WTC11 (cell line): ENCODE measurements at regions not wholly inside any gene's neighbourhood (a gene's known extent, or its start where the extent isn't known, plus 50 kb on each side); places are given as distances from the start of the nearest gene placed in this dataset.

Source experiments
- CTCF ChIP-seq: fragments of 200-600 bp; IDR thresholded peaks from 2 replicates; pipeline ENCODE4 v1.8.0; 2022; ENCODE audit warnings: antibody characterized with exemption
- E2F1 ChIP-seq: sonication (generic); formaldehyde crosslinking; IDR thresholded peaks from 2 replicates; pipeline ENCODE4 v1.8.0; 2022; ENCODE audit warnings: mild to moderate bottlenecking, missing genetic modification reagents
- TEAD4 ChIP-seq: sonication (generic); formaldehyde crosslinking; IDR thresholded peaks from 2 replicates; pipeline ENCODE4 v1.8.0; 2022; ENCODE audit warnings: mild to moderate bottlenecking, missing genetic modification reagents
- ZBTB21 ChIP-seq: sonication (generic); formaldehyde crosslinking; IDR thresholded peaks from 2 replicates; pipeline ENCODE4 v1.8.1; 2023; ENCODE audit warnings: mild to moderate bottlenecking, missing genetic modification reagents, borderline replicate concordance
- TF ChIP-seq, protein P1 (sequence below): sonication (generic); formaldehyde crosslinking; IDR thresholded peaks from 2 replicates; pipeline ENCODE4 v1.8.1; 2022; ENCODE audit warnings: low read depth, missing genetic modification reagents, borderline replicate concordance
- TF ChIP-seq, protein P2 (sequence below): sonication (generic); formaldehyde crosslinking; IDR thresholded peaks from 2 replicates; pipeline ENCODE4 v1.8.0; 2022; ENCODE audit warnings: mild to moderate bottlenecking, missing genetic modification reagents
- TF ChIP-seq, protein P3 (sequence below): sonication (generic); formaldehyde crosslinking; IDR thresholded peaks from 2 replicates; pipeline ENCODE4 v1.8.1; 2023; ENCODE audit warnings: mild to moderate bottlenecking, missing genetic modification reagents, moderate library complexity

- TF ChIP-seq E2F1 (no peak), CTCF (no peak), TEAD4 (CRISPR knock-in tag) (no peak), ZBTB21 (CRISPR knock-in tag) (no peak)
- TF ChIP-seq, protein P1, sequence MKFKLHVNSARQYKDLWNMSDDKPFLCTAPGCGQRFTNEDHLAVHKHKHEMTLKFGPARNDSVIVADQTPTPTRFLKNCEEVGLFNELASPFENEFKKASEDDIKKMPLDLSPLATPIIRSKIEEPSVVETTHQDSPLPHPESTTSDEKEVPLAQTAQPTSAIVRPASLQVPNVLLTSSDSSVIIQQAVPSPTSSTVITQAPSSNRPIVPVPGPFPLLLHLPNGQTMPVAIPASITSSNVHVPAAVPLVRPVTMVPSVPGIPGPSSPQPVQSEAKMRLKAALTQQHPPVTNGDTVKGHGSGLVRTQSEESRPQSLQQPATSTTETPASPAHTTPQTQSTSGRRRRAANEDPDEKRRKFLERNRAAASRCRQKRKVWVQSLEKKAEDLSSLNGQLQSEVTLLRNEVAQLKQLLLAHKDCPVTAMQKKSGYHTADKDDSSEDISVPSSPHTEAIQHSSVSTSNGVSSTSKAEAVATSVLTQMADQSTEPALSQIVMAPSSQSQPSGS, result no peak
- TF ChIP-seq, protein P2, sequence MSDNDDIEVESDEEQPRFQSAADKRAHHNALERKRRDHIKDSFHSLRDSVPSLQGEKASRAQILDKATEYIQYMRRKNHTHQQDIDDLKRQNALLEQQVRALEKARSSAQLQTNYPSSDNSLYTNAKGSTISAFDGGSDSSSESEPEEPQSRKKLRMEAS, result no peak
- TF ChIP-seq, protein P3, sequence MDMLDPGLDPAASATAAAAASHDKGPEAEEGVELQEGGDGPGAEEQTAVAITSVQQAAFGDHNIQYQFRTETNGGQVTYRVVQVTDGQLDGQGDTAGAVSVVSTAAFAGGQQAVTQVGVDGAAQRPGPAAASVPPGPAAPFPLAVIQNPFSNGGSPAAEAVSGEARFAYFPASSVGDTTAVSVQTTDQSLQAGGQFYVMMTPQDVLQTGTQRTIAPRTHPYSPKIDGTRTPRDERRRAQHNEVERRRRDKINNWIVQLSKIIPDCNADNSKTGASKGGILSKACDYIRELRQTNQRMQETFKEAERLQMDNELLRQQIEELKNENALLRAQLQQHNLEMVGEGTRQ (CRISPR knock-in tag), result no peak
Measured at GRCh38 chr18:39033312-39033711, 1467.7 kb upstream of the CELF4 start.
